Activated B cell treated with CpG ODN at 0.5 μM for 24 hours (primary cell): ENCODE measurements at regions not wholly inside any gene's neighbourhood (a gene's known extent, or its start where the extent isn't known, plus 50 kb on each side); places are given as distances from the start of the nearest gene placed in this dataset.

ENCODE experiments used
- ATAC-seq: fragments of 200-7000 bp; cut with Tn5 transposase; one replicate; pipeline ENCODE4 v1.10.0; 2021; ENCODE audit warnings: low read depth, mild to moderate bottlenecking, moderate library complexity
- CTCF ChIA-PET: fragments of 350-600 bp; sonication (Branson Sonifier 250); formaldehyde crosslinking; loops from one replicate; lab custom pipeline; 2021; ENCODE audit warnings: antibody characterized with exemption; lab: Charles Lee
- POLR2A ChIA-PET: fragments of 350-600 bp; sonication (Branson Sonifier 250); formaldehyde crosslinking; loops from one replicate; lab custom pipeline; 2021; ENCODE audit warnings: antibody characterized with exemption; lab: Charles Lee
- DNase-seq: peaks from one replicate; pipeline ENCODE4 v3.0.0; 2022
- H3K27ac Mint-ChIP-seq: one replicate; pipeline ENCODE4 v1.8.0; 2020; ENCODE audit warnings: mixed read lengths
- H3K27me3 Mint-ChIP-seq: one replicate; pipeline ENCODE4 v1.8.0; 2021; ENCODE audit warnings: mixed read lengths
- H3K36me3 Mint-ChIP-seq: one replicate; pipeline ENCODE4 v1.8.0; 2021; ENCODE audit warnings: low read depth, mixed read lengths
- H3K4me1 Mint-ChIP-seq: one replicate; pipeline ENCODE4 v1.8.0; 2021; ENCODE audit warnings: mixed read lengths
- H3K4me3 Mint-ChIP-seq: one replicate; pipeline ENCODE4 v1.8.0; 2020; ENCODE audit warnings: mild to moderate bottlenecking, mixed read lengths
- H3K9me3 Mint-ChIP-seq: one replicate; pipeline ENCODE4 v1.8.0; 2020; ENCODE audit warnings: mixed read lengths
- CTCF ChIP-seq: fragments of 200-600 bp; IDR thresholded peaks from one replicate; pipeline ENCODE4 v1.8.0; 2022; ENCODE audit warnings: antibody characterized with exemption, mild to moderate bottlenecking
- intact Hi-C: fragments of 100-400 bp; cut with micrococcal nuclease; formaldehyde crosslinking; loops from one replicate; pipeline ENCODE4 v1.15.1; 2024

- Mint-ChIP-seq H3K36me3 (no peaks in the 10 kb centered on the region), H3K27ac (no peak overlapping the region), H3K4me3 (no peak overlapping the region), H3K27me3 (no peaks in the 10 kb centered on the region), H3K4me1 (no peaks in the 10 kb centered on the region), H3K9me3 (peaks cover 5% of the 10 kb centered on the region)
- DNase-seq (no peak), ATAC-seq (no peak)
- TF ChIP-seq CTCF = no peak
- POLR2A ChIA-PET = no interaction called here
- CTCF ChIA-PET = no interaction called here
- intact Hi-C loops = no loop called here
Measured at GRCh38 chr3:182104881-182105280, 393.2 kb downstream of the SOX2 start.

- no peak overlapping the region for H3K27ac Mint-ChIP-seq
- no peaks in the 10 kb centered on the region for H3K4me1 Mint-ChIP-seq
- intact Hi-C loops = no loop called here
- ATAC-seq (no peak), DNase-seq (no peak)
- H3K36me3 Mint-ChIP-seq = no peaks in the 10 kb centered on the region
- peaks cover 5% of the 10 kb centered on the region for H3K9me3 Mint-ChIP-seq
- TF ChIP-seq CTCF = no peak
- H3K4me3 Mint-ChIP-seq = no peak overlapping the region
- POLR2A ChIA-PET = no interaction called here
- H3K27me3 Mint-ChIP-seq = no peaks in the 10 kb centered on the region
- CTCF ChIA-PET = no interaction called here
Measured at GRCh38 chr3:182105875-182106274, 394.1 kb downstream of the SOX2 start.

GRCh38 chr3:182108371-182108770 is 396.6 kb downstream of the SOX2 start:
- CTCF ChIA-PET = no interaction called here
- DNase-seq (no peak), ATAC-seq (no peak)
- H3K36me3 Mint-ChIP-seq = no peaks in the 10 kb centered on the region
- no peak overlapping the region for H3K4me3 Mint-ChIP-seq
- no peaks in the 10 kb centered on the region for H3K27me3 Mint-ChIP-seq
- no peak for TF ChIP-seq CTCF
- peaks cover 3% of the 10 kb centered on the region for H3K9me3 Mint-ChIP-seq
- POLR2A ChIA-PET = no interaction called here
- no peak overlapping the region for H3K27ac Mint-ChIP-seq
- no peaks in the 10 kb centered on the region for H3K4me1 Mint-ChIP-seq
- intact Hi-C loops = no loop called here

GRCh38 chr3:182111967-182112366 is 400.2 kb downstream of the SOX2 start:
- no peaks in the 10 kb centered on the region for H3K4me1 Mint-ChIP-seq
- intact Hi-C loops = no loop called here
- ChIA-PET POLR2A (no interaction called here), CTCF (no interaction called here)
- DNase-seq = no peak
- no peaks in the 10 kb centered on the region for H3K27me3 Mint-ChIP-seq
- TF ChIP-seq CTCF = no peak
- H3K36me3 Mint-ChIP-seq = no peaks in the 10 kb centered on the region
- ATAC-seq = no peak
- H3K4me3 Mint-ChIP-seq = no peak overlapping the region
- H3K27ac Mint-ChIP-seq = no peak overlapping the region
- peaks cover 3% of the 10 kb centered on the region for H3K9me3 Mint-ChIP-seq

- no peak overlapping the region for H3K27ac Mint-ChIP-seq
- no peaks in the 10 kb centered on the region for H3K27me3 Mint-ChIP-seq
- POLR2A ChIA-PET = no interaction called here
- intact Hi-C loops = no loop called here
- no peak for ATAC-seq
- H3K9me3 Mint-ChIP-seq = no peaks in the 10 kb centered on the region
- no peak for DNase-seq
- no peaks in the 10 kb centered on the region for H3K4me1 Mint-ChIP-seq
- H3K36me3 Mint-ChIP-seq = no peaks in the 10 kb centered on the region
- CTCF ChIA-PET = no interaction called here
- H3K4me3 Mint-ChIP-seq = no peak overlapping the region
- no peak for TF ChIP-seq CTCF
Measured at GRCh38 chr3:182115328-182116015, 403.7 kb downstream of the SOX2 start.
